OCI-LY1 (cell line): ENCODE measurements at regions not wholly inside any gene's neighbourhood (a gene's known extent, or its start where the extent isn't known, plus 50 kb on each side); places are given as distances from the start of the nearest gene placed in this dataset.

Experiments
- H2AFZ ChIP-seq: fragments of 200-600 bp; sonication (generic), shearing (Covaris generic); 2 replicates; pipeline ENCODE4 v1.6.0; 2014; ENCODE audit warnings: antibody characterized with exemption, mild to moderate bottlenecking, low read length
- H3F3A ChIP-seq: fragments of 200-600 bp; sonication (generic), shearing (Covaris generic); 2 replicates; pipeline ENCODE4 v1.6.0; 2014; ENCODE audit warnings: mild to moderate bottlenecking, antibody characterized with exemption, low read length, moderate library complexity; ENCODE audit not compliant: insufficient read depth
- H3K27ac ChIP-seq: fragments of 200-600 bp; sonication (generic); 2 replicates; pipeline ENCODE4 v1.5.1; 2014; ENCODE audit warnings: low read length, mixed run types, mild to moderate bottlenecking, low read depth; ENCODE audit not compliant: poor library complexity, severe bottlenecking
- H3K27me3 ChIP-seq: fragments of 200-600 bp; sonication (generic); 2 replicates; pipeline ENCODE4 v1.6.0; 2014; ENCODE audit warnings: antibody characterized with exemption, mild to moderate bottlenecking, low read length, moderate library complexity; ENCODE audit not compliant: insufficient read depth
- H3K36me3 ChIP-seq: fragments of 200-600 bp; sonication (generic); 2 replicates; pipeline ENCODE4 v1.6.1; 2014; ENCODE audit warnings: mild to moderate bottlenecking, antibody characterized with exemption, low read length, moderate library complexity, mixed read lengths; ENCODE audit not compliant: insufficient read depth
- H3K4me1 ChIP-seq: fragments of 200-600 bp; sonication (generic); 2 replicates; pipeline ENCODE4 v1.5.1; 2014; ENCODE audit warnings: mild to moderate bottlenecking, low read length, moderate library complexity; ENCODE audit not compliant: insufficient read depth, severe bottlenecking
- H3K4me2 ChIP-seq: fragments of 200-600 bp; sonication (generic), shearing (Covaris generic); 2 replicates; pipeline ENCODE4 v1.6.1; 2014; ENCODE audit warnings: low read length
- H3K4me3 ChIP-seq: fragments of 200-600 bp; sonication (generic); 2 replicates; pipeline ENCODE4 v1.5.1; 2014; ENCODE audit warnings: low read length, low read depth, mild to moderate bottlenecking, mixed read lengths; ENCODE audit not compliant: poor library complexity, severe bottlenecking
- H3K79me2 ChIP-seq: fragments of 200-600 bp; shearing (Covaris generic); 2 replicates; pipeline ENCODE4 v1.6.1; 2016; ENCODE audit warnings: mixed run types, low read length, mixed read lengths; ENCODE audit not compliant: insufficient read depth
- H3K9ac ChIP-seq: fragments of 200-600 bp; sonication (generic), shearing (Covaris generic); 2 replicates; pipeline ENCODE4 v1.6.1; 2014; ENCODE audit warnings: mild to moderate bottlenecking, low read length, mixed read lengths
- H3K9me2 ChIP-seq: fragments of 200-600 bp; sonication (generic), shearing (Covaris generic); 2 replicates; pipeline ENCODE4 v1.6.1; 2014; ENCODE audit warnings: low read depth, mild to moderate bottlenecking, low read length, mixed read lengths
- H3K9me3 ChIP-seq: fragments of 200-600 bp; shearing (Covaris generic); 2 replicates; pipeline ENCODE4 v1.6.1; 2014; ENCODE audit warnings: low read length, mixed read lengths
- H4K20me1 ChIP-seq: fragments of 200-600 bp; sonication (generic), shearing (Covaris generic); 2 replicates; pipeline ENCODE4 v1.6.0; 2016; ENCODE audit warnings: mild to moderate bottlenecking, low read length; ENCODE audit not compliant: insufficient read depth
- EZH2 ChIP-seq: fragments of 200-600 bp; sonication (generic), shearing (Covaris generic); IDR thresholded peaks from 2 replicates; pipeline ENCODE4 v1.8.0; 2017; ENCODE audit warnings: borderline replicate concordance, mixed run types, mild to moderate bottlenecking, antibody characterized with exemption, low read length, moderate library complexity, mixed read lengths
- TF ChIP-seq, protein P1 (sequence below): fragments of 200-600 bp; sonication (generic), shearing (Covaris generic); IDR thresholded peaks from 2 replicates; pipeline ENCODE4 v1.5.1; 2017; ENCODE audit warnings: mild to moderate bottlenecking, antibody characterized with exemption, low read length, moderate library complexity, mixed read lengths

DNA sequence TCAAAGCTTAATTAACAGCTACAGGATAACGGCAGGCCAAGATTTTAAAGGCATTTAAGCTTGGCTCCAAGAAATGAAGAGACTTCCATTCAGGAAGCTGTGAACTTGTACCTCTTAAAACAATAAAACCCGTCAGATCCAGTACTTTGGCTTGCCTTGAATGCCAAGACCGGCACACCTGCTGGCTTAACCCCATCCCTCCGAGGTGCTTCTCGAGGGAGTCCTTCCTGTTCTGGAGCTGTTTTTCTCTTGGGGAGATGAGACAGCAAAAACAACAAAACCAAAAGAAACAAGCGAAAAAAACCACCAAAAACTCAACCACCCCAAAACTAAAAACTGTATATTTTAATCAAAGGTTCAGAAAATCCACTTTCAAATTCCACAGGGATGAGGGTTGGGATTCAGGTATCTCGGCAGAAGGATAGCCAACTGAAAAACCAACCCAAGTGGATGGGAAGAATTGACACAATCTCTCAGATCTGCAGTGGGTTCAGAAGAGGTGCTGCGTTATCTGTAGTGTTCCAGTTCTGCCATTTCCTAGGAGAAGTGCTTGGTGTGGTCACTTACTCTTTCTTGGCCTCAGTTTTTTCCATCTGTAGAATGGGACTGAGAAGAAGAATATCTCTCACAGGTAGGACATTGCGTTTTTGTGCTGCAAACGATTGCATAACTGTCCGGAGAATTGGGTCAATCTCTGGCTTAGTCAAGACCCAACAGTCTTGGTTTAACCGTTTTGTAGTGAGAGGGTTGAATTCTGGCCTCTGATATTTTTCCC lies 420.1 kb downstream of the VRK1 start:
- H4K20me1 ChIP-seq = no peaks in the 10 kb centered on the region
- no peak overlapping the region for H3K4me3 ChIP-seq
- no peak overlapping the region for H3K27ac ChIP-seq
- H3K79me2 ChIP-seq = no peaks in the 10 kb centered on the region
- H3K9me2 ChIP-seq = no peaks in the 10 kb centered on the region
- no peak overlapping the region for H3K4me2 ChIP-seq
- no peaks in the 10 kb centered on the region for H3K4me1 ChIP-seq
- TF ChIP-seq, protein P1, sequence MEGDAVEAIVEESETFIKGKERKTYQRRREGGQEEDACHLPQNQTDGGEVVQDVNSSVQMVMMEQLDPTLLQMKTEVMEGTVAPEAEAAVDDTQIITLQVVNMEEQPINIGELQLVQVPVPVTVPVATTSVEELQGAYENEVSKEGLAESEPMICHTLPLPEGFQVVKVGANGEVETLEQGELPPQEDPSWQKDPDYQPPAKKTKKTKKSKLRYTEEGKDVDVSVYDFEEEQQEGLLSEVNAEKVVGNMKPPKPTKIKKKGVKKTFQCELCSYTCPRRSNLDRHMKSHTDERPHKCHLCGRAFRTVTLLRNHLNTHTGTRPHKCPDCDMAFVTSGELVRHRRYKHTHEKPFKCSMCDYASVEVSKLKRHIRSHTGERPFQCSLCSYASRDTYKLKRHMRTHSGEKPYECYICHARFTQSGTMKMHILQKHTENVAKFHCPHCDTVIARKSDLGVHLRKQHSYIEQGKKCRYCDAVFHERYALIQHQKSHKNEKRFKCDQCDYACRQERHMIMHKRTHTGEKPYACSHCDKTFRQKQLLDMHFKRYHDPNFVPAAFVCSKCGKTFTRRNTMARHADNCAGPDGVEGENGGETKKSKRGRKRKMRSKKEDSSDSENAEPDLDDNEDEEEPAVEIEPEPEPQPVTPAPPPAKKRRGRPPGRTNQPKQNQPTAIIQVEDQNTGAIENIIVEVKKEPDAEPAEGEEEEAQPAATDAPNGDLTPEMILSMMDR = no peak
- no peak for TF ChIP-seq EZH2
- H3K36me3 ChIP-seq = no peaks in the 10 kb centered on the region
- H3K27me3 ChIP-seq = no peaks in the 10 kb centered on the region
- H3K9ac ChIP-seq = no peak overlapping the region
- H3F3A ChIP-seq = no peaks in the 10 kb centered on the region
- no peak overlapping the region for H2AFZ ChIP-seq
- H3K9me3 ChIP-seq = no peaks in the 10 kb centered on the region

DNA sequence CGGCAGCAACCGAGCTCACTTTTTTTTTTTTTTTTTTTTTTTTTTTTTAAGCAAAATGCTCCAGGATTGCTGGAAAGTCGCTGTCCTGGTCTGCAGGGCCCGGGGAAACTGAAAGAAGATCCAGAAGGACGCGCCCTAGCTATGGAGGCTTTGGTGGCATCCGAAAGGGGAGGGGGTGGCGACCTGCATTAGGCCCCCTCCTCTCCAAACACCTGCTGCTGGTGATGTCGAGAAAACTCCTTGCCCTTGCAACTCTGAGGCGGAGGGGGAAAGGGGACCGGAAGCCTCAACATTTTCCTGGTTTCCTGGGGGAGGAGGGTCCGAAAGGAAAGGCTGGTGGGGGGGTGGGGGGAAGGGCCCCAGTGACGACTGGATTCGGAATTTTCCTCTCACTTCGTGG lies 421.1 kb downstream of the VRK1 start:
- Histone ChIP-seq H3K4me2 (no peak overlapping the region), H3K4me3 (no peak overlapping the region), H3K27ac (no peak overlapping the region), H2AFZ (no peak overlapping the region), H3K9me2 (no peaks in the 10 kb centered on the region), H3K79me2 (no peaks in the 10 kb centered on the region), H3K9ac (no peak overlapping the region), H3K27me3 (no peaks in the 10 kb centered on the region), H3K4me1 (no peaks in the 10 kb centered on the region), H3K36me3 (no peaks in the 10 kb centered on the region), H4K20me1 (no peaks in the 10 kb centered on the region), H3K9me3 (no peaks in the 10 kb centered on the region), H3F3A (no peaks in the 10 kb centered on the region)
- TF ChIP-seq, protein P1 = no peak
- TF ChIP-seq EZH2 = no peak

DNA sequence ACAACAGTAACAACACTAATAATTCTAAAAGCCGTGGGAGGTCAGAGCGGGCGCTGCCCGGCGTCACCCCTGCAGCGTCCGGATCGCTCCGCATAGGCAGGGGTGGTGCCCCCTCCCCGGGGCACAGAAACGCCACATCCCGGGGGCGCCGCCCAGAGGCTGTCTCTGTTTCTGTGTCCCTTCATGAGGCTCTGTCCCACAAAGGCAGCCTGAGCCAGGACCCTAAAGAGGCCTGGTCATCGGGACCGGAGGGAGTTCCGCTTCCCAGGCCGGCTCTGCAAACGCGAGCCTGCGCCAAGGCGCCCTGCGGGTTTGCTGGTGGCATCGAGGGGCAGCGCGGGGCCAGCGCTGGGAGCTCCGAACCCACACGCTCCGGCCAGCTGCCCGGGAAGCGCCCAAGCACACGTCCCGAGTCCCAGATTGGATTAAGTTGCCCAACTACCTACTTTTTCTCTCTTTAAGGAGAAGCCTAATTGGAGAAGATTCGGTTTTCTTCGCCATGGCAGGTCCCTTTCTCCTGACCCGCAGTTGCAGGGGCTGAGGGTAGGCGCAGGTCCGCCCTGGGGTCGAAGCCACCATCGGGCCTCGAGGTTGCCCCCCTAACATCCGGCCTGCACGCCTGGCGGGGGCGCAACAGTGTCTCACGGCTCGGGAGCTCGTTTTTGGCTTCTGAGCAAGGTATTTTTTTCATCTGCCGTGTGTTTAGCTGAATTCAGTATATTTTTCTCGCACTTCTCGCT lies 421.7 kb downstream of the VRK1 start:
- TF ChIP-seq, protein P1 = no peak
- no peak for TF ChIP-seq EZH2
- H3K4me3 ChIP-seq = no peak overlapping the region
- no peaks in the 10 kb centered on the region for H3K36me3 ChIP-seq
- no peaks in the 10 kb centered on the region for H3K79me2 ChIP-seq
- H3K9me2 ChIP-seq = no peaks in the 10 kb centered on the region
- H3K27me3 ChIP-seq = no peaks in the 10 kb centered on the region
- H4K20me1 ChIP-seq = no peaks in the 10 kb centered on the region
- H3K4me1 ChIP-seq = no peaks in the 10 kb centered on the region
- H2AFZ ChIP-seq = no peak overlapping the region
- H3K9me3 ChIP-seq = no peaks in the 10 kb centered on the region
- H3F3A ChIP-seq = no peaks in the 10 kb centered on the region
- no peak overlapping the region for H3K4me2 ChIP-seq
- no peak overlapping the region for H3K9ac ChIP-seq
- no peak overlapping the region for H3K27ac ChIP-seq
